OCI-LY7 (cell line): ENCODE measurements at regions not wholly inside any gene's neighbourhood (a gene's known extent, or its start where the extent isn't known, plus 50 kb on each side); places are given as distances from the start of the nearest gene placed in this dataset.

Experiments used
- CTCF ChIP-seq: fragments of 200-600 bp; sonication (generic); conservative IDR thresholded peaks from 2 replicates; pipeline ENCODE4 v1.5.1; 2014; ENCODE audit warnings: mild to moderate bottlenecking, antibody characterized with exemption, low read length, moderate library complexity, mixed read lengths
- EZH2phosphoT487 ChIP-seq: fragments of 200-600 bp; sonication (generic); IDR thresholded peaks from 2 replicates; pipeline ENCODE4 v1.6.1; 2018; ENCODE audit warnings: low read depth, borderline replicate concordance, mild to moderate bottlenecking, mixed run types, antibody characterized with exemption, low read length, moderate library complexity, mixed read lengths

- TF ChIP-seq CTCF (no peak), EZH2phosphoT487 (no peak)
These were observed 51.6 kb upstream of the CCN6 start for GRCh38 chr6:112002307-112002706.
